GM13977 (cell line): ENCODE measurements at regions not wholly inside any gene's neighbourhood (a gene's known extent, or its start where the extent isn't known, plus 50 kb on each side); places are given as distances from the start of the nearest gene placed in this dataset.

ENCODE experiments used
- DNase-seq: peaks from one replicate; pipeline ENCODE4 v3.0.0; 2012; ENCODE audit warnings: low spot score
- in situ Hi-C: fragments of 300-500 bp; cut with MboI; formaldehyde crosslinking; loops from one replicate; pipeline ENCODE4 v1.12.0; 2022; ENCODE audit warnings: low sequenced_read_pairs, low pct_unique_long_range_greater_than_20kb, mixed read lengths, inconsistent platforms; ENCODE audit not compliant: unreplicated experiment
- TF ChIP-seq, protein P1 (sequence below): IDR thresholded peaks from 2 replicates; pipeline ENCODE4 v1.5.1; 2012; ENCODE audit warnings: mild to moderate bottlenecking, control low read depth; ENCODE audit not compliant: insufficient read depth; ENCODE audit errors: extremely low read depth, missing control alignments

DNA sequence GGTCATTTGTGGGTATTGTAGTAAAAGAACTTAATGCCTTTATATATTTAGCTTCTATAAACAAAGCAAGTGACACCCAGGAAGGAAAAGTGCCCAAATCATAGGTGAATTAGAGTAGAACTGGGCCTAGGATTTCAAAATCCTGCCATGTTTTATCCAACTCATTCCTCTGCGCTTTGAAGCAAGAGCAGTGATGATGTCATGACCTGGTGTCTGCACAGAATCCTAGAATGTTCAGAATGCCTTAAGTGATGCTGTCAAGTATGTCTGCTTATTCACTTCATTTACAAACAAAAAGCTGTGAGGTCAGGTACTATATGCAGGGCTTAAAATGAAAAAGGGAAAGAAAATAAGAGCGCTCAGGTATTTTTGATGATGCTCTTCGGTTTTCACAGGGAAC lies 737.2 kb upstream of the ANKRD30A start:
- in situ Hi-C loops, result no loop called here
- TF ChIP-seq, protein P1, sequence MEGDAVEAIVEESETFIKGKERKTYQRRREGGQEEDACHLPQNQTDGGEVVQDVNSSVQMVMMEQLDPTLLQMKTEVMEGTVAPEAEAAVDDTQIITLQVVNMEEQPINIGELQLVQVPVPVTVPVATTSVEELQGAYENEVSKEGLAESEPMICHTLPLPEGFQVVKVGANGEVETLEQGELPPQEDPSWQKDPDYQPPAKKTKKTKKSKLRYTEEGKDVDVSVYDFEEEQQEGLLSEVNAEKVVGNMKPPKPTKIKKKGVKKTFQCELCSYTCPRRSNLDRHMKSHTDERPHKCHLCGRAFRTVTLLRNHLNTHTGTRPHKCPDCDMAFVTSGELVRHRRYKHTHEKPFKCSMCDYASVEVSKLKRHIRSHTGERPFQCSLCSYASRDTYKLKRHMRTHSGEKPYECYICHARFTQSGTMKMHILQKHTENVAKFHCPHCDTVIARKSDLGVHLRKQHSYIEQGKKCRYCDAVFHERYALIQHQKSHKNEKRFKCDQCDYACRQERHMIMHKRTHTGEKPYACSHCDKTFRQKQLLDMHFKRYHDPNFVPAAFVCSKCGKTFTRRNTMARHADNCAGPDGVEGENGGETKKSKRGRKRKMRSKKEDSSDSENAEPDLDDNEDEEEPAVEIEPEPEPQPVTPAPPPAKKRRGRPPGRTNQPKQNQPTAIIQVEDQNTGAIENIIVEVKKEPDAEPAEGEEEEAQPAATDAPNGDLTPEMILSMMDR, result no peak
- no peak for DNase-seq

DNA sequence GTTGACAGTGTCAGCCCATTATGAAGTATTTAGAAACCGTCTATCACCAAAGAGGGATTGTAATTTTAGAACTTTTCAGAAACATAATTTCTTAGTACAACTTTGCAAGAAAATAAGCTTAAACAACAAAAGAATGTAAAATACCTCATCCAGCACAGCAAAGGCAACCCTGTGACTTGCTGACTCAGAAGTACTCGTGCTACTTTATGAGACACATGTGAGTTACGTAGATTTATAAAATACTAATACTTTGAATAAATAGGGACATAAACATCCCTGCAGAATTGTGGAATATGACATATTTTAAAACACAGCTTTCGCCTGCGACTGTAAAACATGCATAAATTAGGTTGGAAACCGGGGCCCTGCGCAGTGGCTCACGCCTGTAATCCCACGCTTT lies 739.7 kb upstream of the ANKRD30A start:
- DNase-seq, result no peak
- TF ChIP-seq, protein P1, result no peak
- in situ Hi-C loops, result no loop called here

DNA sequence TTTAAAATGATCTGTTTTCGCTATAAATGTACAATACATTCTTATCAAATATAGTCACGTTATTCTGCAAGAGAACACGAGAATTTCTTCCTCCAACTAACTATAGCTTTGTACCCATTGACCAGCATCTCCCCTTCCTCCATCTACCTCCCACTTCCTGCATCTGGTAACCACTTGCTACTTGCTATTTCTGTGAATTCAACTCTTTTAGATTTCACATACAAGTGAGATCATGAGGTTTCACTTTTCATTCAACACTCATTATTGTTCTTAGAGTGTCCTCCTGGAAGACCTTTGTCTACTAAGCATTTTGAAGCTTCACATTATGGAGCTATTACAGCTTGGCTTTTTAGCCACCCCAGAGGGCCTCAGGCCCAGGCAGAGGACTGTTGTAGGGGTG lies 741.3 kb upstream of the FZD8 start:
- DNase-seq, result no peak
- TF ChIP-seq, protein P1, result no peak
- in situ Hi-C loops, result no loop called here

DNA sequence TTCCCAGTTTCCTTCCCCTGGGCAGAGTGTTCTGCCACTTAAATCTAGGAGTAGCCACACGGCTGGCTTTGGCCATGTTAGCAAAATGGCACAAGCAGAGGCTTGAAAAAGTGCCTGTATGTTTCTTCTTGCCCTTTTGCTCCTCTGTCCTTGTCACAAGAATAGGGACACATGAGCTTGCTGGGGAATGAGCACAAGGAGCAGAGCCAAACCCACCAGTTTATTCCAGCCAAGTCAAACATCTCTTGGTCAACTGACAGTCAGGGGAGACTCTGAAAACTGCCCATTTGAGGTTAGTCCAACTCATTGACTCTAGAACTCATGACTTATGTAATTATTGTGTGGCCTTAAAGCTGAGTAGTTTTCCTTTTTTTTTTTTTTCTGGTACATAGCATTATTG lies 739.7 kb upstream of the FZD8 start:
- in situ Hi-C loops, result no loop called here
- TF ChIP-seq, protein P1, result no peak
- no peak for DNase-seq

DNA sequence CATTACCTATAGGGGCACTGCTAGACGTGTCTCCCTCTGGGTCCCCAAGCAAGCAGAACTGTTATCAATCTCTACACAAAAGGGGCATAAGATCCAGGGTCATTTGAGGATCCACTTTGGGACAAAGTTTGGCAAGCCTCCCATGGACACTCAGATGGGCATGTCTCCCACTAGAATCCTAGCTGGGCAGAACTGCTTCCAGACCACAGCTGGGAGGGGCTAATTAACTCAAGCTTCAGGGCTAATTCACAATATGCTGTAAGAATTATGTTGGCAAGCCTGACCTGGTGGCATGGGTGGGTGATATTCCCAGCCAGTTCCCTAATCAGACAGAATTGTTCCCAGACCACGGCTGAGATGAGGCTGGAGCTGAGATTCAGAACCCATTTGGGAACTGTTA lies 738.4 kb upstream of the FZD8 start:
- TF ChIP-seq, protein P1, result no peak
- in situ Hi-C loops, result no loop called here
- DNase-seq, result no peak

DNA sequence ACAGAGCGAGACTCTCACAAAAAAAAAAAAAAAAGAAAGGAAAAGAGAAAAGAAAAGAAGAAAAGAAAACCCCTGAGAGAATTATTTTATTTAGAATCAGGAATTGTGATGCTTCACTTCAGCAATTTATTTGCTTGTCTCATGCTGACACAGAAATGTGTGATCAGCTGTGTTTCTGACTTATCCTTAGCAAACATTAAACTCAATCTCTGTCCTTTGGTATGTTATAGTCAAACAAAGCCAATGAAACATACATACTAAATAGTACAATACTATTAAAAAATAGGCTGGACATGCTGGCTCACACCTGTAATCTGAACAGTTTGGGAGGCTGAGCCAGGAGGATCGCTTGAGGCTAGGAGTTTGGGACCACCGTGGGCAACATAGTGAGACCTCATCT lies 733.0 kb upstream of the FZD8 start:
- TF ChIP-seq, protein P1, result no peak
- in situ Hi-C loops, result no loop called here
- no peak for DNase-seq
